ENCODE measurements at regions not wholly inside any gene's neighbourhood (a gene's known extent, or its start where the extent isn't known, plus 50 kb on each side); places are given as distances from the start of the nearest gene placed in this dataset.

- TF ChIP-seq CHD7 (IDR thresholded peaks at IDR 0.05; ENCODE audit: insufficient replicate concordance, low read length) (no peak), TEAD4 (IDR thresholded peaks at IDR 0.05; ENCODE audit: low read depth, low read length) (no peak), POLR2AphosphoS5 (IDR thresholded peaks at IDR 0.05; ENCODE audit: low read depth, low read length) (no peak), E2F6 (IDR thresholded peaks at IDR 0.05) (no peak), CBX8 (IDR thresholded peaks at IDR 0.05; ENCODE audit: borderline replicate concordance, low read depth, low read length) (no peak), EZH2 (IDR thresholded peaks at IDR 0.05; ENCODE audit: low read depth, low read length, severe bottlenecking) (no peak)
Observed at GRCh38 chr3:104614564-104614963, 752.1 kb upstream of the ALCAM start (continued).
